ENCODE measurements at regions not wholly inside any gene's neighbourhood (a gene's known extent, or its start where the extent isn't known, plus 50 kb on each side); places are given as distances from the start of the nearest gene placed in this dataset.

- DNase-seq (ENCODE audit: low spot score) (no peak), ATAC-seq (no peak), FAIRE-seq (no peak)
- H2AFZ ChIP-seq (ENCODE audit: low read length) = no peak overlapping the region
- in situ Hi-C loops (cut with HindIII; ENCODE audit: extremely low pct_ligation_motif_present, low pct_unique_long_range_greater_than_20kb) (no loop called here), intact Hi-C loops (cut with micrococcal nuclease; ENCODE audit: unreplicated experiment) (no loop called here)
- H3K9ac ChIP-seq (ENCODE audit: insufficient read depth, low read depth, low read length) = no peak overlapping the region
- no peaks in the 10 kb centered on the region for H3K27me3 ChIP-seq (ENCODE audit: control insufficient read depth in 1 of 2, insufficient read depth in 2 of 2, low read length in 2 of 2)
- 11% methylated on average over 1 of the region's 1 CpG for WGBS (ENCODE audit: low lambda C conversion rate)
- ChIA-PET CTCF (ENCODE audit: low intra/inter-chr PET ratio, low total read pairs) (no interaction called here), POLR2A (no interaction called here)
- no peaks in the 10 kb centered on the region for H3K79me2 ChIP-seq (ENCODE audit: insufficient read depth, low read length)
- H4K20me1 ChIP-seq (ENCODE audit: insufficient read depth, low read length) = no peaks in the 10 kb centered on the region
- no peaks in the 10 kb centered on the region for H3K36me3 ChIP-seq (replicated peaks in 1 of 2; ENCODE audit: control insufficient read depth in 1 of 2, insufficient read depth in 2 of 2, low read length in 2 of 2)
- TF ChIP-seq ZNF101 (CRISPR knock-in tag; IDR thresholded peaks at IDR 0.05; ENCODE audit: borderline replicate concordance, low read depth) = no peak
- TF ChIP-seq ZNF562 (CRISPR knock-in tag; IDR thresholded peaks at IDR 0.05; ENCODE audit: borderline replicate concordance) = no peak
- TF ChIP-seq ZNF12 (CRISPR knock-in tag; IDR thresholded peaks at IDR 0.05) = no peak
- no peak for TF ChIP-seq ZNF674 (CRISPR knock-in tag; IDR thresholded peaks at IDR 0.05; ENCODE audit: low read depth)
- no peak for TF ChIP-seq ZNF839 (CRISPR knock-in tag; IDR thresholded peaks at IDR 0.05; ENCODE audit: borderline replicate concordance)
- no peak for TF ChIP-seq ZNF430 (CRISPR knock-in tag; IDR thresholded peaks at IDR 0.05)
- no peak for TF ChIP-seq GZF1 (CRISPR knock-in tag; IDR thresholded peaks at IDR 0.05)
- no peak for TF ChIP-seq ZBTB34 (CRISPR knock-in tag; IDR thresholded peaks at IDR 0.05)
- TF ChIP-seq REL (CRISPR knock-in tag; conservative IDR thresholded peaks at IDR 0.05) = no peak
- TF ChIP-seq MIXL1 (CRISPR knock-in tag; IDR thresholded peaks at IDR 0.05) = no peak
- no peak for TF ChIP-seq FOXO1 (CRISPR knock-in tag; IDR thresholded peaks at IDR 0.05)
- TF ChIP-seq RNF219 (CRISPR knock-in tag; IDR thresholded peaks at IDR 0.05) = no peak
- no peak overlapping the region for H3K4me2 ChIP-seq (ENCODE audit: low read depth, low read length)
- no peak overlapping the region for H3K4me3 ChIP-seq (replicated peaks in 1 of 3; ENCODE audit: insufficient read depth in 1 of 3, low read depth in 2 of 3, low read length in 3 of 3)
- no peaks in the 10 kb centered on the region for H3K4me1 ChIP-seq (ENCODE audit: insufficient read depth, low read length)
- no peak overlapping the region for H3K27ac ChIP-seq (ENCODE audit: extremely low read length, insufficient read depth, low read length)
- peaks cover 19% of the 10 kb centered on the region; the same call in 1 of the 2 replicates for H3K9me3 ChIP-seq (ENCODE audit: low read length)
- BruUV-seq (replicated peaks) = no TSS peak
Observed at GRCh38 chr5:125578551-125578950, 832.1 kb upstream of the ZNF608 start.

Measured in HepG2 (cell line).